GM12878 (cell line): ENCODE measurements at regions not wholly inside any gene's neighbourhood (a gene's known extent, or its start where the extent isn't known, plus 50 kb on each side); places are given as distances from the start of the nearest gene placed in this dataset.

ENCODE experiments used
- ATAC-seq: fragments of 200-7000 bp; cut with Tn5 transposase; 3 replicates; pipeline ENCODE4 v1.9.1; 2020; ENCODE audit warnings: mild to moderate bottlenecking, moderate library complexity
- BruUV-seq: library from RNA; stranded (reverse); fragments of 400-500 nt; replicated peaks from 2 replicates; lab custom pipeline; 2021; lab: Mats Ljungman, UMichigan
- CTCF ChIA-PET: fragments of 300-600 bp; sonication (Branson Sonifier 250); formaldehyde crosslinking; extraction: SDS; loops from one replicate; lab custom pipeline; 2021; ENCODE audit warnings: inconsistent platforms; lab: Yijun Ruan, JAX
- POLR2A ChIA-PET: fragments of 350-600 bp; formaldehyde crosslinking; extraction: SDS; loops from one replicate; lab custom pipeline; 2021; ENCODE audit warnings: inconsistent platforms; lab: Charles Lee
- RAD21 ChIA-PET: fragments of 300-600 bp; sonication (Branson Sonifier 250); formaldehyde crosslinking; loops from one replicate; lab custom pipeline; 2023; ENCODE audit warnings: antibody characterized with exemption; ENCODE audit not compliant: unreplicated experiment; lab: Charles Lee
- SMC1A ChIA-PET: fragments of 300-600 bp; sonication (Branson Sonifier 250); formaldehyde crosslinking; loops from one replicate; lab custom pipeline; 2023; ENCODE audit not compliant: unreplicated experiment, uncharacterized antibody; lab: Charles Lee
- DNase-seq: peaks from one replicate; pipeline ENCODE4 v3.0.0-alpha.2; 2011; ENCODE audit warnings: low read depth, low spot score
- FAIRE-seq: peaks from 3 replicates; lab custom pipeline; 2011; peaks lifted over from hg19 to GRCh38; lab: Jason Lieb, UNC
- H2AFZ ChIP-seq: 2 replicates; pipeline ENCODE4 v1.6.0; 2011; ENCODE audit warnings: low read depth, low read length, control low read depth; ENCODE audit not compliant: control insufficient read depth
- H3K27ac ChIP-seq: 2 replicates; pipeline ENCODE4 v1.5.1; 2011; ENCODE audit warnings: control low read depth; ENCODE audit not compliant: control insufficient read depth, insufficient read depth
- H3K27me3 ChIP-seq, 2 experiments: replicated peaks in 1 of 2; 2 replicates each; pipeline versions ENCODE4 v1.6.0 to v1.6.1; 2011; ENCODE audit warnings: low read length in 1 of 2; ENCODE audit not compliant: control insufficient read depth in 2 of 2, insufficient read depth in 2 of 2
- H3K36me3 ChIP-seq, 2 experiments: 2 replicates each; pipeline ENCODE4 v1.5.1; 2011; ENCODE audit warnings: low read length in 1 of 2; ENCODE audit not compliant: control insufficient read depth in 2 of 2, insufficient read depth in 2 of 2
- H3K4me1 ChIP-seq: 2 replicates; pipeline ENCODE4 v1.6.1; 2011; ENCODE audit warnings: mild to moderate bottlenecking, low read length, moderate library complexity, mixed read lengths; ENCODE audit not compliant: control insufficient read depth, insufficient read depth
- H3K4me2 ChIP-seq: 2 replicates; pipeline ENCODE4 v1.6.0; 2011; ENCODE audit warnings: control low read depth; ENCODE audit not compliant: control insufficient read depth, insufficient read depth
- H3K4me3 ChIP-seq: fragments of 200-600 bp; sonication (generic); 2 replicates; pipeline ENCODE4 v1.5.1; 2016
- H3K79me2 ChIP-seq: 2 replicates; pipeline ENCODE4 v1.6.0; 2011; ENCODE audit warnings: low read length; ENCODE audit not compliant: control insufficient read depth, insufficient read depth
- H3K9ac ChIP-seq: 2 replicates; pipeline ENCODE4 v1.8.0; 2011; ENCODE audit warnings: low read length, control low read depth, mixed read lengths; ENCODE audit not compliant: control insufficient read depth, insufficient read depth
- H3K9me3 ChIP-seq: replicated peaks from 3 replicates; pipeline ENCODE4 v1.5.1; 2011; ENCODE audit warnings: mild to moderate bottlenecking, low read length; ENCODE audit not compliant: control insufficient read depth, insufficient read depth
- H4K20me1 ChIP-seq: 2 replicates; pipeline ENCODE4 v1.6.0; 2011; ENCODE audit not compliant: control insufficient read depth, insufficient read depth
- EGR1 ChIP-seq, 2 experiments: IDR thresholded peaks; 1 replicate in 1 of 2; 2 replicates in 1 of 2; pipeline ENCODE4 v1.6.1; 2011 to 2012; ENCODE audit warnings: low read depth in 2 of 2, low read length in 2 of 2, borderline replicate concordance in 1 of 2, mild to moderate bottlenecking in 1 of 2, moderate library complexity in 1 of 2
- GABPA ChIP-seq: IDR thresholded peaks from 2 replicates; pipeline ENCODE4 v1.6.1; 2014; ENCODE audit warnings: antibody characterized with exemption, low read depth, mild to moderate bottlenecking, inconsistent platforms
- SP1 ChIP-seq: IDR thresholded peaks from one replicate; pipeline ENCODE4 v1.6.1; 2011; ENCODE audit warnings: low read depth, low read length
- ZNF24 ChIP-seq: fragments of 450-650 bp; IDR thresholded peaks from 2 replicates; pipeline ENCODE4 v1.6.1; 2017; ENCODE audit warnings: antibody characterized with exemption, mild to moderate bottlenecking
- WGBS: methylation state at CpG from one replicate; pipeline ENCODE4 v1.1.6; 2016; ENCODE audit warnings: low lambda C conversion rate; ENCODE audit not compliant: insufficient replicate concordance, insufficient coverage; ENCODE audit errors: missing lambda C conversion rate; 5-methylcytosine and 5-hydroxymethylcytosine counted together
- in situ Hi-C: fragments of 300-500 bp; cut with MboI; formaldehyde crosslinking; loops from 9 replicates; pipeline ENCODE4 v1.14.3; 2018; ENCODE audit warnings: mixed read lengths
- intact Hi-C: fragments of 100-400 bp; cut with micrococcal nuclease; formaldehyde crosslinking; loops from one replicate; pipeline ENCODE4 v1.14.2; 2022; ENCODE audit not compliant: unreplicated experiment
- TF ChIP-seq, protein P1 (sequence below): IDR thresholded peaks from 2 replicates; pipeline ENCODE4 v1.6.1; 2011; ENCODE audit warnings: low read depth, mild to moderate bottlenecking, low read length, moderate library complexity, borderline replicate concordance; ENCODE audit errors: extremely low read depth
- TF ChIP-seq, protein P2 (sequence below): fragments of 450-650 bp; IDR thresholded peaks from 2 replicates; pipeline ENCODE4 v1.6.1; 2017; ENCODE audit warnings: mild to moderate bottlenecking, moderate library complexity

GRCh38 chr6:74650668-74651067 lies 555.2 kb downstream of the COL12A1 start:
- 28% methylated on average over 3 of the region's 3 CpGs for WGBS
- no peaks in the 10 kb centered on the region for H3K27me3 ChIP-seq
- no peak overlapping the region for H3K27ac ChIP-seq
- in situ Hi-C loops: no loop called here
- SMC1A ChIA-PET: interaction anchor here (1.8 kb wide), 1 partner anchor 10 kb away, joined by 4 read pairs; no protein-coding TSS in a partner anchor
- POLR2A ChIA-PET: no interaction called here
- no TSS peak for BruUV-seq
- intact Hi-C loops: no loop called here
- CTCF ChIA-PET: interaction anchor here (1.4 kb wide), 1 partner anchor 10 kb away, joined by 3 read pairs; no protein-coding TSS in a partner anchor
- no peak overlapping the region for H3K4me3 ChIP-seq
- no peak for ATAC-seq
- FAIRE-seq: no peak
- H2AFZ ChIP-seq: no peak overlapping the region
- H3K79me2 ChIP-seq: no peaks in the 10 kb centered on the region
- no peak overlapping the region for H3K4me2 ChIP-seq
- no peaks in the 10 kb centered on the region for H3K36me3 ChIP-seq
- H3K4me1 ChIP-seq: no peaks in the 10 kb centered on the region
- no peak for DNase-seq
- no peaks in the 10 kb centered on the region for H4K20me1 ChIP-seq
- H3K9ac ChIP-seq: no peak overlapping the region
- no peaks in the 10 kb centered on the region for H3K9me3 ChIP-seq
- TF ChIP-seq, protein P1, sequence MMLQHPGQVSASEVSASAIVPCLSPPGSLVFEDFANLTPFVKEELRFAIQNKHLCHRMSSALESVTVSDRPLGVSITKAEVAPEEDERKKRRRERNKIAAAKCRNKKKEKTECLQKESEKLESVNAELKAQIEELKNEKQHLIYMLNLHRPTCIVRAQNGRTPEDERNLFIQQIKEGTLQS: no peak
- TF ChIP-seq SP1 (no peak), ZNF24 (no peak), GABPA (no peak), EGR1 (IDR thresholded peaks at IDR 0.05; ENCODE audit: borderline replicate concordance in 1 of 2, low read depth in 2 of 2, low read length in 2 of 2) (no peak)
- TF ChIP-seq, protein P2, sequence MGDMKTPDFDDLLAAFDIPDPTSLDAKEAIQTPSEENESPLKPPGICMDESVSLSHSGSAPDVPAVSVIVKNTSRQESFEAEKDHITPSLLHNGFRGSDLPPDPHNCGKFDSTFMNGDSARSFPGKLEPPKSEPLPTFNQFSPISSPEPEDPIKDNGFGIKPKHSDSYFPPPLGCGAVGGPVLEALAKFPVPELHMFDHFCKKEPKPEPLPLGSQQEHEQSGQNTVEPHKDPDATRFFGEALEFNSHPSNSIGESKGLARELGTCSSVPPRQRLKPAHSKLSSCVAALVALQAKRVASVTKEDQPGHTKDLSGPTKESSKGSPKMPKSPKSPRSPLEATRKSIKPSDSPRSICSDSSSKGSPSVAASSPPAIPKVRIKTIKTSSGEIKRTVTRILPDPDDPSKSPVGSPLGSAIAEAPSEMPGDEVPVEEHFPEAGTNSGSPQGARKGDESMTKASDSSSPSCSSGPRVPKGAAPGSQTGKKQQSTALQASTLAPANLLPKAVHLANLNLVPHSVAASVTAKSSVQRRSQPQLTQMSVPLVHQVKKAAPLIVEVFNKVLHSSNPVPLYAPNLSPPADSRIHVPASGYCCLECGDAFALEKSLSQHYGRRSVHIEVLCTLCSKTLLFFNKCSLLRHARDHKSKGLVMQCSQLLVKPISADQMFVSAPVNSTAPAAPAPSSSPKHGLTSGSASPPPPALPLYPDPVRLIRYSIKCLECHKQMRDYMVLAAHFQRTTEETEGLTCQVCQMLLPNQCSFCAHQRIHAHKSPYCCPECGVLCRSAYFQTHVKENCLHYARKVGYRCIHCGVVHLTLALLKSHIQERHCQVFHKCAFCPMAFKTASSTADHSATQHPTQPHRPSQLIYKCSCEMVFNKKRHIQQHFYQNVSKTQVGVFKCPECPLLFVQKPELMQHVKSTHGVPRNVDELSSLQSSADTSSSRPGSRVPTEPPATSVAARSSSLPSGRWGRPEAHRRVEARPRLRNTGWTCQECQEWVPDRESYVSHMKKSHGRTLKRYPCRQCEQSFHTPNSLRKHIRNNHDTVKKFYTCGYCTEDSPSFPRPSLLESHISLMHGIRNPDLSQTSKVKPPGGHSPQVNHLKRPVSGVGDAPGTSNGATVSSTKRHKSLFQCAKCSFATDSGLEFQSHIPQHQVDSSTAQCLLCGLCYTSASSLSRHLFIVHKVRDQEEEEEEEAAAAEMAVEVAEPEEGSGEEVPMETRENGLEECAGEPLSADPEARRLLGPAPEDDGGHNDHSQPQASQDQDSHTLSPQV: no peak
- RAD21 ChIA-PET: no interaction called here
